Activated CD8-positive, alpha-beta T cell treated with anti-CD3 and anti-CD28 coated beads, Interleukin-2, amount 10 ng/mL, durations not matched to agents 7 days and 5 days (primary cell): ENCODE measurements at regions not wholly inside any gene's neighbourhood (a gene's known extent, or its start where the extent isn't known, plus 50 kb on each side); places are given as distances from the start of the nearest gene placed in this dataset.
"Not testable (repeated sequence)": the region's sequence is repeated elsewhere in the genome, so short reads cannot be mapped to it uniquely, and the experiment has no call there.

Experiments used
- ATAC-seq: fragments of 150-1000 bp; cut with Tn5 transposase; one replicate; pipeline ENCODE4 v1.10.0; 2021; ENCODE audit warnings: moderate library complexity
- CTCF ChIA-PET: fragments of 350-600 bp; sonication (Branson Sonifier 250); formaldehyde crosslinking; loops from one replicate; lab custom pipeline; 2021; ENCODE audit warnings: antibody characterized with exemption; lab: Charles Lee
- POLR2A ChIA-PET: fragments of 350-600 bp; sonication (Branson Sonifier 250); formaldehyde crosslinking; loops from one replicate; lab custom pipeline; 2021; ENCODE audit warnings: antibody characterized with exemption; lab: Charles Lee
- DNase-seq: peaks from one replicate; pipeline ENCODE4 v3.0.0-alpha.2; 2020
- H3K27ac Mint-ChIP-seq: one replicate; pipeline ENCODE4 v1.8.0; 2021; ENCODE audit warnings: mild to moderate bottlenecking, mixed read lengths
- H3K27me3 Mint-ChIP-seq: one replicate; pipeline ENCODE4 v1.8.0; 2021; ENCODE audit warnings: low read depth, mixed read lengths
- H3K36me3 Mint-ChIP-seq: one replicate; pipeline ENCODE4 v1.8.0; 2021; ENCODE audit warnings: low read depth, mixed read lengths
- H3K4me1 Mint-ChIP-seq: one replicate; pipeline ENCODE4 v1.8.0; 2021; ENCODE audit warnings: low read depth, mixed read lengths
- H3K4me3 Mint-ChIP-seq: one replicate; pipeline ENCODE4 v1.8.0; 2021; ENCODE audit warnings: mild to moderate bottlenecking, mixed read lengths
- H3K9me3 Mint-ChIP-seq: one replicate; pipeline ENCODE4 v1.8.0; 2022; ENCODE audit warnings: mixed read lengths; ENCODE audit not compliant: insufficient read depth

GRCh38 chrX:77200663-77201062 lies 246.5 kb upstream of the FGF16 start:
- CTCF ChIA-PET, result no interaction called here
- DNase-seq (no peak), ATAC-seq (no peak)
- no peaks in the 10 kb centered on the region for H3K4me1 Mint-ChIP-seq
- no peak overlapping the region for H3K4me3 Mint-ChIP-seq
- H3K9me3 Mint-ChIP-seq, result no peaks in the 10 kb centered on the region
- no peaks in the 10 kb centered on the region for H3K36me3 Mint-ChIP-seq
- POLR2A ChIA-PET, result no interaction called here
- H3K27ac Mint-ChIP-seq, result no peak overlapping the region
- H3K27me3 Mint-ChIP-seq, result no peaks in the 10 kb centered on the region

- no peaks in the 10 kb centered on the region for H3K4me1 Mint-ChIP-seq
- CTCF ChIA-PET, result no interaction called here
- no peak for DNase-seq
These were observed 224.1 kb upstream of the FGF16 start for GRCh38 chrX:77223046-77223445.

GRCh38 chrX:77264490-77264889 lies 182.7 kb upstream of the FGF16 start:
- ChIA-PET POLR2A (no interaction called here), CTCF (no interaction called here)
- DNase-seq, result no peak
- Mint-ChIP-seq H3K27ac (no peak overlapping the region), H3K4me3 (no peak overlapping the region), H3K27me3 (no peaks in the 10 kb centered on the region), H3K36me3 (no peaks in the 10 kb centered on the region), H3K4me1 (no peaks in the 10 kb centered on the region), H3K9me3 (peaks cover 7% of the 10 kb centered on the region)
- ATAC-seq, result no peak

More at GRCh38 chrX:77223046-77223445, 224.1 kb upstream of the FGF16 start:
- no peak for ATAC-seq
- no peaks in the 10 kb centered on the region for H3K9me3 Mint-ChIP-seq
- H3K27me3 Mint-ChIP-seq, result no peaks in the 10 kb centered on the region
- POLR2A ChIA-PET, result no interaction called here
- no peak overlapping the region for H3K4me3 Mint-ChIP-seq
- no peaks in the 10 kb centered on the region for H3K36me3 Mint-ChIP-seq
- no peak overlapping the region for H3K27ac Mint-ChIP-seq

GRCh38 chrX:77275392-77275791 lies 171.8 kb upstream of the FGF16 start:
- POLR2A ChIA-PET, result no interaction called here
- no peaks in the 10 kb centered on the region for H3K36me3 Mint-ChIP-seq
- ATAC-seq (no peak), DNase-seq (no peak)
- no peak overlapping the region for H3K4me3 Mint-ChIP-seq
- H3K4me1 Mint-ChIP-seq, result no peaks in the 10 kb centered on the region
- H3K27me3 Mint-ChIP-seq, result no peaks in the 10 kb centered on the region
- H3K9me3 Mint-ChIP-seq, result no peaks in the 10 kb centered on the region
- CTCF ChIA-PET, result no interaction called here
- H3K27ac Mint-ChIP-seq, result no peak overlapping the region

GRCh38 chrX:77276742-77277141 lies 170.4 kb upstream of the FGF16 start:
- Mint-ChIP-seq H3K9me3 (peaks cover 7% of the 10 kb centered on the region), H3K27me3 (no peaks in the 10 kb centered on the region), H3K27ac (no peak overlapping the region), H3K4me1 (no peaks in the 10 kb centered on the region), H3K36me3 (no peaks in the 10 kb centered on the region), H3K4me3 (no peak overlapping the region)
- CTCF ChIA-PET, result no interaction called here
- POLR2A ChIA-PET, result no interaction called here
- no peak for ATAC-seq
- DNase-seq, result no peak

- Mint-ChIP-seq H3K4me3 (no peak overlapping the region), H3K9me3 (peaks cover 7% of the 10 kb centered on the region), H3K27me3 (no peaks in the 10 kb centered on the region), H3K36me3 (no peaks in the 10 kb centered on the region), H3K4me1 (no peaks in the 10 kb centered on the region), H3K27ac (no peak overlapping the region)
- ChIA-PET POLR2A (no interaction called here), CTCF (no interaction called here)
- ATAC-seq, result no peak
- DNase-seq, result no peak
These were observed 169.3 kb upstream of the FGF16 start for GRCh38 chrX:77277911-77278310.

- H3K9me3 Mint-ChIP-seq, POLR2A ChIA-PET, H3K4me3 Mint-ChIP-seq, H3K36me3 Mint-ChIP-seq, H3K27me3 Mint-ChIP-seq, H3K27ac Mint-ChIP-seq, DNase-seq, CTCF ChIA-PET, H3K4me1 Mint-ChIP-seq, ATAC-seq: not testable (repeated sequence)
These were observed 167.8 kb upstream of the FGF16 start for GRCh38 chrX:77279373-77279772.

GRCh38 chrX:77293331-77293995 lies 153.7 kb upstream of the FGF16 start:
- H3K27ac Mint-ChIP-seq, result no peak overlapping the region
- no peaks in the 10 kb centered on the region for H3K4me1 Mint-ChIP-seq
- POLR2A ChIA-PET, result no interaction called here
- H3K36me3 Mint-ChIP-seq, result no peaks in the 10 kb centered on the region
- no peak overlapping the region for H3K4me3 Mint-ChIP-seq
- no peaks in the 10 kb centered on the region for H3K27me3 Mint-ChIP-seq
- ATAC-seq (no peak), DNase-seq (no peak)
- H3K9me3 Mint-ChIP-seq, result no peaks in the 10 kb centered on the region
- CTCF ChIA-PET, result no interaction called here

GRCh38 chrX:77298296-77298695 lies 148.9 kb upstream of the FGF16 start:
- ATAC-seq (no peak), DNase-seq (no peak)
- no peak overlapping the region for H3K4me3 Mint-ChIP-seq
- no peaks in the 10 kb centered on the region for H3K9me3 Mint-ChIP-seq
- ChIA-PET POLR2A (no interaction called here), CTCF (no interaction called here)
- H3K4me1 Mint-ChIP-seq, result no peaks in the 10 kb centered on the region
- H3K27ac Mint-ChIP-seq, result no peak overlapping the region
- no peaks in the 10 kb centered on the region for H3K27me3 Mint-ChIP-seq
- H3K36me3 Mint-ChIP-seq, result no peaks in the 10 kb centered on the region

- ATAC-seq, result no peak
- Mint-ChIP-seq H3K27me3 (no peaks in the 10 kb centered on the region), H3K4me1 (no peaks in the 10 kb centered on the region), H3K9me3 (no peaks in the 10 kb centered on the region), H3K27ac (no peak overlapping the region), H3K4me3 (no peak overlapping the region), H3K36me3 (no peaks in the 10 kb centered on the region)
- DNase-seq, result no peak
- ChIA-PET CTCF (no interaction called here), POLR2A (no interaction called here)
These were observed 148.4 kb upstream of the FGF16 start for GRCh38 chrX:77298790-77299189.

GRCh38 chrX:77299549-77299948 lies 147.6 kb upstream of the FGF16 start:
- Mint-ChIP-seq H3K9me3 (no peaks in the 10 kb centered on the region), H3K27me3 (no peaks in the 10 kb centered on the region), H3K4me3 (no peak overlapping the region), H3K36me3 (no peaks in the 10 kb centered on the region), H3K27ac (no peak overlapping the region), H3K4me1 (no peaks in the 10 kb centered on the region)
- ATAC-seq (no peak), DNase-seq (no peak)
- POLR2A ChIA-PET, result no interaction called here
- CTCF ChIA-PET, result no interaction called here

GRCh38 chrX:77342004-77342403 lies 105.2 kb upstream of the FGF16 start:
- no peaks in the 10 kb centered on the region for H3K4me1 Mint-ChIP-seq
- CTCF ChIA-PET, result no interaction called here
- DNase-seq (no peak), ATAC-seq (no peak)
- POLR2A ChIA-PET, result no interaction called here
- H3K27ac Mint-ChIP-seq, result no peak overlapping the region
- H3K4me3 Mint-ChIP-seq, result no peak overlapping the region
- H3K36me3 Mint-ChIP-seq, result no peaks in the 10 kb centered on the region
- no peaks in the 10 kb centered on the region for H3K27me3 Mint-ChIP-seq
- H3K9me3 Mint-ChIP-seq, result no peaks in the 10 kb centered on the region

- no peaks in the 10 kb centered on the region for H3K36me3 Mint-ChIP-seq
- CTCF ChIA-PET, result no interaction called here
- no peak overlapping the region for H3K27ac Mint-ChIP-seq
- ATAC-seq (no peak), DNase-seq (no peak)
- H3K4me1 Mint-ChIP-seq, result no peaks in the 10 kb centered on the region
- POLR2A ChIA-PET, result no interaction called here
- no peaks in the 10 kb centered on the region for H3K9me3 Mint-ChIP-seq
- H3K4me3 Mint-ChIP-seq, result no peak overlapping the region
- no peaks in the 10 kb centered on the region for H3K27me3 Mint-ChIP-seq
These were observed 100.3 kb upstream of the FGF16 start for GRCh38 chrX:77346859-77347258.
